Calu3 (cell line): ENCODE measurements at regions not wholly inside any gene's neighbourhood (a gene's known extent, or its start where the extent isn't known, plus 50 kb on each side); places are given as distances from the start of the nearest gene placed in this dataset.

Experiments
- BruUV-seq: library from RNA; stranded (reverse); fragments of 400-500 nt; replicated peaks from 2 replicates; lab custom pipeline; 2021; lab: Mats Ljungman, UMichigan
- CTCF ChIA-PET: fragments of 300-600 bp; sonication (Branson Sonifier 250); formaldehyde crosslinking; loops from one replicate; lab custom pipeline; 2022; ENCODE audit warnings: antibody characterized with exemption; lab: Charles Lee
- DNase-seq: peaks from one replicate; pipeline ENCODE4 v3.0.0; 2022
- H3K27ac Mint-ChIP-seq: one replicate; pipeline ENCODE4 v1.8.0; 2022; ENCODE audit warnings: mixed read lengths; ENCODE audit not compliant: unreplicated experiment
- H3K27me3 Mint-ChIP-seq: one replicate; pipeline ENCODE4 v1.8.0; 2022; ENCODE audit warnings: mixed read lengths; ENCODE audit not compliant: unreplicated experiment
- H3K36me3 Mint-ChIP-seq: one replicate; pipeline ENCODE4 v1.8.0; 2022; ENCODE audit warnings: mild to moderate bottlenecking, moderate library complexity, mixed read lengths; ENCODE audit not compliant: insufficient read depth, unreplicated experiment
- H3K4me1 Mint-ChIP-seq: one replicate; pipeline ENCODE4 v1.8.0; 2022; ENCODE audit warnings: mild to moderate bottlenecking, low read depth, mixed read lengths; ENCODE audit not compliant: unreplicated experiment
- H3K4me3 Mint-ChIP-seq: one replicate; pipeline ENCODE4 v1.8.0; 2022; ENCODE audit warnings: mild to moderate bottlenecking, low read depth, moderate library complexity, mixed read lengths; ENCODE audit not compliant: unreplicated experiment
- H3K9me3 Mint-ChIP-seq: one replicate; pipeline ENCODE4 v1.8.0; 2022; ENCODE audit warnings: low read depth, mixed read lengths; ENCODE audit not compliant: unreplicated experiment
- intact Hi-C: fragments of 100-400 bp; cut with micrococcal nuclease; formaldehyde crosslinking; loops from one replicate; pipeline ENCODE4 v1.10.0; 2022; ENCODE audit not compliant: unreplicated experiment
- TF ChIP-seq, protein P1 (sequence below): fragments of 200-600 bp; IDR thresholded peaks from one replicate; pipeline ENCODE4 v1.8.0; 2022; ENCODE audit warnings: antibody characterized with exemption; ENCODE audit not compliant: unreplicated experiment

DNA sequence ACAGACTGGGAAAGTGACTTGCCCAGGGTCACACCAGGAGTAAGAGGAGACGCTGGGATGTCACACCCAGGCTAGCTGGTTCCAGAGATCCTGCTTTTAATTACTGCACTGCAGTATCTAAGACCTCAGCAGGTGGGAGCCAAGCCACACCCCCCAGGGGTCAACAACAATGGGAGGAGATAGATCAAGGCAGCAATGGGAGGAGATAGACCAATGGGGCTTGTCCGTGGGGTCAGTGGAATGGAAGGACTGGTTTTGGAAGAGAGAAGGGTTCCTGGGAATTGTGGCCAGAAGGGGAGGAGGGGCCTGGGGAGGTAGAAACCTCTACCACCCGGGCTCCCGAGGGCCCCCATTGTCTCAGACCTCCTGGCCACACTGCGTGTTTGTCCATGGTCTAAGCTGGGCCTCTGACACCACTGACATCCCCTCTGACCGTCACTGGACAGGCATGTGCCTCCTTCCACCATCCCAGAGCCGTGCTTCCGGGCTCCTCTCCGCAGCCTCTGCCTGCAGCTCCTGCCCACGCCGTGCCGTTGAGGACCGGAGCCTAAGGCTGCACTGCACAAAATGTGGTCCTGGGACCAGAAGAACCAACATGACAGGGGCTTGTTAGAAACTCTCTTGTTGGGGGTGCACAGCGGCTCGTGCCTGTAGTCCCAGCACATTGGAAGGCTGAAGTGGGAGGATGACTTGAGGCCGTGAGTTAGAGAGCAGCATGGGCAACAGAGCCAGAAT is 69.8 kb upstream of the RPH3AL start:
- no peaks in the 10 kb centered on the region for H3K4me1 Mint-ChIP-seq
- no peaks in the 10 kb centered on the region for H3K36me3 Mint-ChIP-seq
- peaks cover 18% of the 10 kb centered on the region for H3K27me3 Mint-ChIP-seq
- TF ChIP-seq, protein P1, sequence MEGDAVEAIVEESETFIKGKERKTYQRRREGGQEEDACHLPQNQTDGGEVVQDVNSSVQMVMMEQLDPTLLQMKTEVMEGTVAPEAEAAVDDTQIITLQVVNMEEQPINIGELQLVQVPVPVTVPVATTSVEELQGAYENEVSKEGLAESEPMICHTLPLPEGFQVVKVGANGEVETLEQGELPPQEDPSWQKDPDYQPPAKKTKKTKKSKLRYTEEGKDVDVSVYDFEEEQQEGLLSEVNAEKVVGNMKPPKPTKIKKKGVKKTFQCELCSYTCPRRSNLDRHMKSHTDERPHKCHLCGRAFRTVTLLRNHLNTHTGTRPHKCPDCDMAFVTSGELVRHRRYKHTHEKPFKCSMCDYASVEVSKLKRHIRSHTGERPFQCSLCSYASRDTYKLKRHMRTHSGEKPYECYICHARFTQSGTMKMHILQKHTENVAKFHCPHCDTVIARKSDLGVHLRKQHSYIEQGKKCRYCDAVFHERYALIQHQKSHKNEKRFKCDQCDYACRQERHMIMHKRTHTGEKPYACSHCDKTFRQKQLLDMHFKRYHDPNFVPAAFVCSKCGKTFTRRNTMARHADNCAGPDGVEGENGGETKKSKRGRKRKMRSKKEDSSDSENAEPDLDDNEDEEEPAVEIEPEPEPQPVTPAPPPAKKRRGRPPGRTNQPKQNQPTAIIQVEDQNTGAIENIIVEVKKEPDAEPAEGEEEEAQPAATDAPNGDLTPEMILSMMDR, result no peak
- intact Hi-C loops, result no loop called here
- DNase-seq, result no peak
- no TSS peak for BruUV-seq
- no peak overlapping the region for H3K4me3 Mint-ChIP-seq
- CTCF ChIA-PET, result interaction anchor here (1.1 kb wide), 1 partner anchor 8 kb away, joined by 3 read pairs; no protein-coding TSS in a partner anchor
- H3K9me3 Mint-ChIP-seq, result no peaks in the 10 kb centered on the region
- no peak overlapping the region for H3K27ac Mint-ChIP-seq

DNA sequence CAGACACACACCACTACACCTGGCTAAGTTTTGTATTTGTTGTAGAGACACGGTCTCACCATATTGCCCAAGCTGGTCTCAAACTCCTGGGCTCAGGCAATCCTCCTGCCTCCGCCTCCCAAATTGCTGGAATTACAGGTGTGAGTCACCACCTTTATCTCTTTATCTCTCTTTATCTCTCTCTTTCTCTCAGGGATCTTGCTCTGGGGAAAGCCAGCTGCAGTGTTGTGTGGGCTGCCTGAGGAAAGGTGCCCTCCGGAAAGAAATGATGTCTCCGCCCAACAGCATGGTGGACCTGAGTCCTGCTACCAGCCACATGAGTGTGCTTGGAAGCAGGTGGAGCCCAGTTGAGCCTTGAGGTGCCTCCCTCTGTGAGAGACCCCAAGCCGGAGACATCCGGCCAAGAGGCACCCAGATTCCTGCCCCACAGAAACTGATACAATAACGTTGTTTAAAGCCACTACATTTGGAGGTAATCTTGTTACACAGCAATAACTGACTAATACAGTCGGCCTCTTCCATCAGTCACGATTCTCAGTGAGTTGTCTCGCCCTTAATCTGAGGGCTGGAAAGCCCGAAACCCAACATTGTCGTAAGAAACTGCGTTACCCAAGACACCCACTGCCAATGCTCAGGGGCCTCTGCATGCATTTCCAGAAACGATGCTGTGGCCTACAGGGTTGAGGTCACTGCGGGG is 68.0 kb upstream of the RPH3AL start:
- no peak overlapping the region for H3K27ac Mint-ChIP-seq
- CTCF ChIA-PET, result interaction anchor here (1.1 kb wide), 1 partner anchor 10 kb away, joined by 3 read pairs; no protein-coding TSS in a partner anchor
- no peaks in the 10 kb centered on the region for H3K36me3 Mint-ChIP-seq
- intact Hi-C loops, result no loop called here
- no TSS peak for BruUV-seq
- no peaks in the 10 kb centered on the region for H3K9me3 Mint-ChIP-seq
- H3K27me3 Mint-ChIP-seq, result peaks cover 18% of the 10 kb centered on the region
- TF ChIP-seq, protein P1, result no peak
- H3K4me1 Mint-ChIP-seq, result no peaks in the 10 kb centered on the region
- H3K4me3 Mint-ChIP-seq, result no peak overlapping the region
- DNase-seq, result no peak

DNA sequence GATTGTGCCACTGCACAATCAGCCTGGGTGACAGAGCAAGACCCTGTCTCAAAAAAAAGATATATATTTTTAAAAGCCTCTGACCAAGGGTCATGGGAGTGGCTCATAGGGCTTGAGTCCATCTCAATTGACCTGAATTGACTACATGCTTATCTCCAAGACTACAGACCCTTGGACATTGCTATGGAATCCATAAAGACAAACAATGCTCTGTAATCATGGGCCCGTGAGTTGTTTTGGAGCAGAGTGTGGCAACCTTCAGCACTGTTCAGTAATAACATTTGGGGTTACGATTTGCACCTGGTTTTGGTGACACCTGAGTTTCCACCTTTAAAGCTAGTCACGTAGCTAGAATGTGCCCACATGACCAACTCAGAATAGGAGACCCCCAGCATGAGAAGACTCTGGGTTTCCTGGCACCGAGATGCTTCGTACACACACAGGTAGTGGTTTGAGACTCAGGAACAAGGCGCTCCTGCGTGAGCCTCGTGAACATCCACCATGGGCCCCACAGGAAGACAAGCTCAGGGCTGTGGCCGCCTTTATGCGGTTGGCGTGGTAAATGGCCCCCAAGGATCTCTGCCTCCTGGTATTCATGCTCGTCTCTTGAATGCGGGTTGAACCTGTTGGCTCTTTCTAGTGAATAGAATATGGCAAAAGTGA is 66.6 kb upstream of the RPH3AL start:
- CTCF ChIA-PET, result interaction anchor here (0.6 kb wide), 1 partner anchor 200 kb away, joined by 5 read pairs; no protein-coding TSS in a partner anchor
- no TSS peak for BruUV-seq
- peaks cover 18% of the 10 kb centered on the region for H3K27me3 Mint-ChIP-seq
- H3K4me3 Mint-ChIP-seq, result no peak overlapping the region
- H3K27ac Mint-ChIP-seq, result no peak overlapping the region
- no peak for DNase-seq
- intact Hi-C loops, result no loop called here
- no peaks in the 10 kb centered on the region for H3K9me3 Mint-ChIP-seq
- no peaks in the 10 kb centered on the region for H3K4me1 Mint-ChIP-seq
- no peaks in the 10 kb centered on the region for H3K36me3 Mint-ChIP-seq
- TF ChIP-seq, protein P1, result no peak

DNA sequence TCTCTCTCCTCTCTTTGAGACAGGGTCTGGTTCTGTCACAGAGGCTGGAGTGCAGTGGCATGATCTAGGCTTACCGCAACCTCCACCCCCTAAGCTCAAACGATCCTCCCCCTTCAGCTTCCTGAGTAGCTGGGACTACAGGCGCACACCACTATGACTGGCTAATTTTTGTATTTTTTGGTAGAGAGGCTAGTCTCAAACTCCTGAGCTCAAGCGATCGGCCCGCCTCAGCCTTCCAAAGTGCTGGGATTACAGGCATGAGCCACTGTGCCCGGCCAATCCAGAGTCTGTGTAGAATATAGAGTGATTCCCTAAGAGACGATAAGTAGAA is 65.8 kb upstream of the RPH3AL start:
- no TSS peak for BruUV-seq
- intact Hi-C loops, result no loop called here
- H3K27ac Mint-ChIP-seq, result no peak overlapping the region
- H3K4me3 Mint-ChIP-seq, result no peak overlapping the region
- no peak for DNase-seq
- no peaks in the 10 kb centered on the region for H3K9me3 Mint-ChIP-seq
- CTCF ChIA-PET, result interaction anchor here (0.6 kb wide), 1 partner anchor 201 kb away, joined by 5 read pairs; no protein-coding TSS in a partner anchor
- H3K4me1 Mint-ChIP-seq, result no peaks in the 10 kb centered on the region
- TF ChIP-seq, protein P1, result no peak
- no peaks in the 10 kb centered on the region for H3K36me3 Mint-ChIP-seq
- H3K27me3 Mint-ChIP-seq, result peaks cover 18% of the 10 kb centered on the region
